A549 (cell line): ENCODE measurements at regions not wholly inside any gene's neighbourhood (a gene's known extent, or its start where the extent isn't known, plus 50 kb on each side); places are given as distances from the start of the nearest gene placed in this dataset.

Experiments
- ATAC-seq, 2 experiments: fragments of 200-7000 bp in 1 of 2; fragments of >200 bp in 1 of 2; cut with Nextera tagmentation in 1 of 2; cut with Tn5 transposase in 1 of 2; 3 replicates each; pipeline versions ENCODE4 v1.8.0 to v1.9.1; 2018 to 2020; ENCODE audit warnings: mild to moderate bottlenecking in 1 of 2, moderate library complexity in 1 of 2
- CTCF ChIA-PET: fragments of 300-600 bp; sonication (Branson Sonifier 250); formaldehyde crosslinking; extraction: SDS; loops from one replicate; lab custom pipeline; 2021; ENCODE audit warnings: antibody characterized with exemption, inconsistent platforms; lab: Yijun Ruan, JAX
- POLR2A ChIA-PET: fragments of 350-600 bp; formaldehyde crosslinking; extraction: SDS; loops from one replicate; lab custom pipeline; 2021; ENCODE audit warnings: antibody characterized with exemption, inconsistent platforms; lab: Yijun Ruan, JAX
- DNase-seq, 2 experiments: peaks; one replicate each; pipeline versions ENCODE4 v3.0.0 to v3.0.0-alpha.2; 2011 to 2016; ENCODE audit warnings: low read depth in 1 of 2, low spot score in 1 of 2
- FAIRE-seq: peaks from 2 replicates; lab custom pipeline; 2011; peaks lifted over from hg19 to GRCh38; lab: Jason Lieb, UNC
- H3K27ac ChIP-seq, 2 experiments: fragments of >200 bp; sonication (Bioruptor Twin); formaldehyde crosslinking; 3 replicates each; pipeline ENCODE4 v1.5.1; 2016 to 2017
- H3K4me1 ChIP-seq: fragments of >200 bp; sonication (Bioruptor Twin); formaldehyde crosslinking; 3 replicates; pipeline ENCODE4 v1.6.1; 2016
- H3K4me2 ChIP-seq: fragments of >200 bp; sonication (Bioruptor Twin); formaldehyde crosslinking; 3 replicates; pipeline ENCODE4 v1.6.1; 2016
- H3K4me3 ChIP-seq: fragments of >200 bp; sonication (Bioruptor Twin); formaldehyde crosslinking; 3 replicates; pipeline ENCODE4 v1.5.1; 2016
- H3K9me3 ChIP-seq: fragments of >200 bp; sonication (Bioruptor Twin); formaldehyde crosslinking; 3 replicates; pipeline ENCODE4 v1.6.1; 2016
- ATOH8 ChIP-seq: fragments of 250-450 bp; sonication (Bioruptor Pico); IDR thresholded peaks from 2 replicates; pipeline ENCODE4 v1.5.0; 2020; ENCODE audit warnings: low read depth, mild to moderate bottlenecking, moderate library complexity
- BHLHE40 ChIP-seq: IDR thresholded peaks from 2 replicates; pipeline ENCODE4 v1.6.1; 2012; ENCODE audit warnings: low read depth, low read length, inconsistent platforms
- CBX8 ChIP-seq: fragments of 200-600 bp; sonication (generic); IDR thresholded peaks from 2 replicates; pipeline ENCODE4 v1.6.1; 2016
- CEBPB ChIP-seq, 2 experiments: fragments of >200 bp in 1 of 2; sonication (Bioruptor Twin) in 1 of 2; formaldehyde crosslinking in 1 of 2; IDR thresholded peaks; 2 replicates each; pipeline ENCODE4 v1.6.1; 2012 to 2016
- CHD2 ChIP-seq: fragments of 150-350 bp; IDR thresholded peaks from 2 replicates; pipeline ENCODE4 v1.6.1; 2014; ENCODE audit warnings: low read length; ENCODE audit not compliant: partially characterized antibody
- CTCF ChIP-seq: fragments of >200 bp; sonication (Bioruptor Twin); formaldehyde crosslinking; IDR thresholded peaks from 3 replicates; pipeline ENCODE4 v1.5.1; 2016
- EHMT2 ChIP-seq: fragments of 200-600 bp; sonication (generic); IDR thresholded peaks from 2 replicates; pipeline ENCODE4 v1.6.1; 2016; ENCODE audit warnings: antibody characterized with exemption, low read depth, mild to moderate bottlenecking, moderate library complexity
- EP300 ChIP-seq, 2 experiments: fragments of >200 bp; sonication (Bioruptor Twin); formaldehyde crosslinking; IDR thresholded peaks; 2 replicates in 1 of 2; 3 replicates in 1 of 2; pipeline ENCODE4 v1.6.1; 2016 to 2017
- ESRRA ChIP-seq: fragments of 150-350 bp; IDR thresholded peaks from 2 replicates; pipeline ENCODE4 v1.6.1; 2014; ENCODE audit warnings: mild to moderate bottlenecking, low read length, borderline replicate concordance
- FOSB ChIP-seq: fragments of 250-450 bp; sonication (Bioruptor Pico); IDR thresholded peaks from 2 replicates; pipeline ENCODE4 v1.5.0; 2020; ENCODE audit warnings: mild to moderate bottlenecking, moderate library complexity
- FOSL2 ChIP-seq, 2 experiments: fragments of 450-650 bp in 1 of 2; fragments of >200 bp in 1 of 2; sonication (Bioruptor Twin) in 1 of 2; formaldehyde crosslinking; IDR thresholded peaks; 2 replicates each; pipeline versions ENCODE4 v1.5.0 to v1.6.1; 2016 to 2020; ENCODE audit warnings: mild to moderate bottlenecking in 1 of 2, moderate library complexity in 1 of 2
- FOXS1 ChIP-seq: fragments of 250-450 bp; sonication (Bioruptor Pico); IDR thresholded peaks from 2 replicates; pipeline ENCODE4 v1.5.0; 2020; ENCODE audit warnings: mild to moderate bottlenecking, moderate library complexity
- HDAC2 ChIP-seq: fragments of 200-600 bp; sonication (generic); IDR thresholded peaks from 2 replicates; pipeline ENCODE4 v1.6.1; 2016
- HOXA7 ChIP-seq: fragments of 250-450 bp; sonication (Bioruptor Pico); IDR thresholded peaks from 2 replicates; pipeline ENCODE4 v1.5.0; 2020; ENCODE audit warnings: mild to moderate bottlenecking, moderate library complexity
- HOXB13 ChIP-seq: fragments of 250-450 bp; sonication (Bioruptor Pico); IDR thresholded peaks from 2 replicates; pipeline ENCODE4 v1.5.0; 2020; ENCODE audit warnings: low read depth, mild to moderate bottlenecking, moderate library complexity
- JUN ChIP-seq, 2 experiments: fragments of >200 bp; sonication (Bioruptor Twin); formaldehyde crosslinking; IDR thresholded peaks; 2 replicates in 1 of 2; 3 replicates in 1 of 2; pipeline ENCODE4 v1.6.1; 2016 to 2017
- MAFK ChIP-seq: fragments of 450-650 bp; IDR thresholded peaks from 2 replicates; pipeline ENCODE4 v1.6.1; 2014; ENCODE audit not compliant: partially characterized antibody
- NR3C1 ChIP-seq: fragments of >200 bp; sonication (Bioruptor Twin); formaldehyde crosslinking; IDR thresholded peaks from 3 replicates; pipeline ENCODE4 v1.6.1; 2017
- PHF8 ChIP-seq: fragments of 200-600 bp; sonication (generic); IDR thresholded peaks from 2 replicates; pipeline ENCODE4 v1.6.1; 2016; ENCODE audit warnings: low read depth, mild to moderate bottlenecking, antibody characterized with exemption, moderate library complexity, borderline replicate concordance
- POLR2AphosphoS2 ChIP-seq: conservative IDR thresholded peaks from 2 replicates; pipeline ENCODE4 v1.6.1; 2012; ENCODE audit warnings: low read length, improper control_type of control experiment, inconsistent platforms
- RFX5 ChIP-seq: fragments of 450-650 bp; IDR thresholded peaks from 2 replicates; pipeline ENCODE4 v1.7.1; 2014; ENCODE audit warnings: antibody characterized with exemption, mild to moderate bottlenecking, moderate library complexity
- RNF2 ChIP-seq: fragments of 200-600 bp; sonication (generic); IDR thresholded peaks from 2 replicates; pipeline ENCODE4 v1.6.1; 2016; ENCODE audit warnings: low read depth, mild to moderate bottlenecking, antibody characterized with exemption, moderate library complexity, borderline replicate concordance
- SMC3 ChIP-seq: fragments of >200 bp; sonication (Bioruptor Twin); formaldehyde crosslinking; IDR thresholded peaks from 3 replicates; pipeline ENCODE4 v1.6.1; 2018; ENCODE audit warnings: inconsistent platforms
- ZNF302 ChIP-seq: fragments of 250-450 bp; sonication (Bioruptor Pico); IDR thresholded peaks from 2 replicates; pipeline ENCODE4 v1.9.0; 2021; ENCODE audit warnings: inconsistent platforms, mild to moderate bottlenecking, moderate library complexity
- ZSCAN20 ChIP-seq: fragments of 250-450 bp; sonication (Bioruptor Pico); IDR thresholded peaks from 2 replicates; pipeline ENCODE4 v1.8.0; 2022; ENCODE audit warnings: mild to moderate bottlenecking, moderate library complexity
- WGBS: methylation state at CpG from one replicate; pipeline ENCODE4 v1.1.6; 2017; ENCODE audit errors: missing lambda C conversion rate; 5-methylcytosine and 5-hydroxymethylcytosine counted together
- TF ChIP-seq, protein P1 (sequence below): fragments of >200 bp; sonication (Bioruptor Twin); formaldehyde crosslinking; IDR thresholded peaks from 2 replicates; pipeline ENCODE4 v1.6.1; 2016
- TF ChIP-seq, protein P2 (sequence below): fragments of 250-450 bp; sonication (Bioruptor Pico); IDR thresholded peaks from 2 replicates; pipeline ENCODE4 v1.5.0; 2021; ENCODE audit warnings: mild to moderate bottlenecking, moderate library complexity, borderline replicate concordance
- TF ChIP-seq, protein P3 (sequence below): fragments of >200 bp; sonication (Bioruptor Twin); formaldehyde crosslinking; IDR thresholded peaks from 3 replicates; pipeline ENCODE4 v1.6.1; 2016

DNA sequence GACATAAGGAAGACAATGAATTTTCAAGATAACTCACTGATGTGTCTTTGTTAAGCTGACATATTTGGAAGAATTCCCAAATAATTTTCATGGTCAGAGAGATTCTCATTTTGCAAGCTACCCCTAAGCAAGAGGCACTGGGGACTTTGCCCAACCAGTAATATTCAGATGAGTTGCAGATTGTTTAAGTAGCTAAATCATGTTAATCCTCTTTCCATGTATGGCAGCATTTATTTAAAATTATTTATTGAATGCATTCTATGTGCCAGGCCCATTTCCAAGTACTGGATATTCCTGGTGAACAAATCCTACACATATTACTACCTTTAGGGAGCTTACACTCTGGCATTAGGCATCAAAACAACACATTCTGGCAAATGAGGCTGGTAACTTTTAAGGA, 56.5 kb upstream of the BACH1 start:
- H3K4me3 ChIP-seq = no peak overlapping the region
- no peak for TF ChIP-seq ZNF302 (CRISPR knock-in tag)
- TF ChIP-seq, protein P1, sequence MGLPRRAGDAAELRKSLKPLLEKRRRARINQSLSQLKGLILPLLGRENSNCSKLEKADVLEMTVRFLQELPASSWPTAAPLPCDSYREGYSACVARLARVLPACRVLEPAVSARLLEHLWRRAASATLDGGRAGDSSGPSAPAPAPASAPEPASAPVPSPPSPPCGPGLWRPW = no peak
- no peak for TF ChIP-seq PHF8
- TF ChIP-seq HOXA7 = no peak
- no peak for TF ChIP-seq ESRRA
- no peak for TF ChIP-seq JUN (IDR thresholded peaks at IDR 0.05)
- no peak for TF ChIP-seq EHMT2
- no peak for TF ChIP-seq SMC3
- TF ChIP-seq ATOH8 (CRISPR knock-in tag) = no peak
- no peak for TF ChIP-seq RNF2
- no peak for TF ChIP-seq RFX5
- no peak for TF ChIP-seq CTCF
- TF ChIP-seq, protein P2, sequence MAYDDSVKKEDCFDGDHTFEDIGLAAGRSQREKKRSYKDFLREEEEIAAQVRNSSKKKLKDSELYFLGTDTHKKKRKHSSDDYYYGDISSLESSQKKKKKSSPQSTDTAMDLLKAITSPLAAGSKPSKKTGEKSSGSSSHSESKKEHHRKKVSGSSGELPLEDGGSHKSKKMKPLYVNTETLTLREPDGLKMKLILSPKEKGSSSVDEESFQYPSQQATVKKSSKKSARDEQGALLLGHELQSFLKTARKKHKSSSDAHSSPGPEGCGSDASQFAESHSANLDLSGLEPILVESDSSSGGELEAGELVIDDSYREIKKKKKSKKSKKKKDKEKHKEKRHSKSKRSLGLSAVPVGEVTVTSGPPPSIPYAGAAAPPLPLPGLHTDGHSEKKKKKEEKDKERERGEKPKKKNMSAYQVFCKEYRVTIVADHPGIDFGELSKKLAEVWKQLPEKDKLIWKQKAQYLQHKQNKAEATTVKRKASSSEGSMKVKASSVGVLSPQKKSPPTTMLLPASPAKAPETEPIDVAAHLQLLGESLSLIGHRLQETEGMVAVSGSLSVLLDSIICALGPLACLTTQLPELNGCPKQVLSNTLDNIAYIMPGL (CRISPR knock-in tag) = no peak
- no peak for TF ChIP-seq FOXS1 (CRISPR knock-in tag)
- no peak for TF ChIP-seq BHLHE40
- TF ChIP-seq, protein P3, sequence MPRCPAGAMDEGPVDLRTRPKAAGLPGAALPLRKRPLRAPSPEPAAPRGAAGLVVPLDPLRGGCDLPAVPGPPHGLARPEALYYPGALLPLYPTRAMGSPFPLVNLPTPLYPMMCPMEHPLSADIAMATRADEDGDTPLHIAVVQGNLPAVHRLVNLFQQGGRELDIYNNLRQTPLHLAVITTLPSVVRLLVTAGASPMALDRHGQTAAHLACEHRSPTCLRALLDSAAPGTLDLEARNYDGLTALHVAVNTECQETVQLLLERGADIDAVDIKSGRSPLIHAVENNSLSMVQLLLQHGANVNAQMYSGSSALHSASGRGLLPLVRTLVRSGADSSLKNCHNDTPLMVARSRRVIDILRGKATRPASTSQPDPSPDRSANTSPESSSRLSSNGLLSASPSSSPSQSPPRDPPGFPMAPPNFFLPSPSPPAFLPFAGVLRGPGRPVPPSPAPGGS = no peak
- no peak for TF ChIP-seq HDAC2
- TF ChIP-seq FOSB = no peak
- no peak for TF ChIP-seq FOSL2 (IDR thresholded peaks at IDR 0.05)
- TF ChIP-seq FOSL2 (CRISPR knock-in tag; IDR thresholded peaks at IDR 0.05) = no peak
- TF ChIP-seq EP300 (IDR thresholded peaks at IDR 0.05) = no peak
- no peak for DNase-seq
- H3K4me1 ChIP-seq = no peaks in the 10 kb centered on the region
- CTCF ChIA-PET = no interaction called here
- FAIRE-seq = no peak
- no peaks in the 10 kb centered on the region for H3K9me3 ChIP-seq
- no peak for ATAC-seq
- H3K4me2 ChIP-seq = no peak overlapping the region
- POLR2A ChIA-PET = no interaction called here
- H3K27ac ChIP-seq = no peak overlapping the region

DNA sequence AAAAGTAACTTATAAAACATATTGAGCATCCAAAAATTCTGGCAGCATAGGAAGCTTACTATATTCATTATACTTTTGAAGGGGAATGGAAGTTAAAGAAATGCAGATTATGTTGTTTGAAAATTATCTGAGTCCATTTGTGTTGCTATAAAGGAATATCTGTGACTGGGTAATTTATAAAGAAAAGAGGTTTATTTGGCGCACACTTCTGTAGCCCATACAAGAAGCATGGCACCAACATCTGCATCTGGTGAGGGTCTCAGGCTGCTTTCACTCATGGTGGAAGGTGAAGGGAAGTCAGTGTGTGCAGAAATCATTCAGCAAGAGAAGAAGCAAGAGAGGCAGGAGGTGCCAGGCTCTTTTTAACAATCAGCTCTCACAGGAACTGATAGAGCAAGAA, 55.5 kb upstream of the BACH1 start:
- Histone ChIP-seq H3K9me3 (no peaks in the 10 kb centered on the region), H3K27ac (no peak overlapping the region), H3K4me1 (no peaks in the 10 kb centered on the region), H3K4me3 (no peak overlapping the region), H3K4me2 (no peak overlapping the region)
- POLR2A ChIA-PET = no interaction called here
- FAIRE-seq (no peak), ATAC-seq (no peak), DNase-seq (no peak)
- CTCF ChIA-PET = no interaction called here
- WGBS = 100% methylated on average over 1 of the region's 1 CpG
- TF ChIP-seq POLR2AphosphoS2 = no peak
- TF ChIP-seq BHLHE40 = no peak
- no peak for TF ChIP-seq HOXB13 (CRISPR knock-in tag)
- TF ChIP-seq FOXS1 (CRISPR knock-in tag) = no peak
- TF ChIP-seq MAFK = no peak
- TF ChIP-seq ZSCAN20 = no peak
- TF ChIP-seq CEBPB (IDR thresholded peaks at IDR 0.05) = no peak
- TF ChIP-seq HOXA7 = no peak
- TF ChIP-seq, protein P2 (CRISPR knock-in tag) = no peak
- no peak for TF ChIP-seq HDAC2
- no peak for TF ChIP-seq CTCF
- TF ChIP-seq SMC3 = no peak
- no peak for TF ChIP-seq ESRRA
- TF ChIP-seq NR3C1 = no peak
- no peak for TF ChIP-seq CBX8
- no peak for TF ChIP-seq CHD2
